Tibial artery (tissue), 4 donors: ENCODE measurements at regions not wholly inside any gene's neighbourhood (a gene's known extent, or its start where the extent isn't known, plus 50 kb on each side); places are given as distances from the start of the nearest gene placed in this dataset.

Source experiments
- DNase-seq, 2 donors: peaks; one replicate each; pipeline ENCODE4 v3.0.0-alpha.2; 2019
- H3K27ac ChIP-seq, 2 donors: fragments of 200-600 bp; sonication (generic) in 1 of 2; 1 replicate in 1 of 2; 2 replicates in 1 of 2; pipeline ENCODE4 v1.5.1; 2018 to 2019; ENCODE audit warnings: mild to moderate bottlenecking in 1 of 2
- H3K27me3 ChIP-seq, 2 donors: fragments of 200-600 bp; sonication (generic) in 1 of 2; one replicate each; pipeline versions ENCODE4 v1.5.1 to v1.6.0; 2016 to 2019
- H3K36me3 ChIP-seq, 3 donors: fragments of 200-600 bp; sonication (generic) in 2 of 3; one replicate each; pipeline ENCODE4 v1.5.1; 2016 to 2019; ENCODE audit warnings: mild to moderate bottlenecking in 2 of 3
- H3K4me1 ChIP-seq, 4 donors: fragments of 200-600 bp; sonication (generic) in 2 of 4; 1 replicate in 3 of 4; 2 replicates in 1 of 4; pipeline ENCODE4 v1.5.1; 2016 to 2019
- H3K4me3 ChIP-seq, 2 donors: fragments of 200-600 bp; sonication (generic) in 1 of 2; 1 replicate in 1 of 2; 2 replicates in 1 of 2; pipeline ENCODE4 v1.5.1; 2018 to 2019; ENCODE audit warnings: mild to moderate bottlenecking in 2 of 2
- H3K9me3 ChIP-seq, 3 donors: fragments of 200-600 bp; sonication (generic) in 1 of 3; one replicate each; pipeline ENCODE4 v1.5.1; 2016 to 2019
- CTCF ChIP-seq, 2 experiments: fragments of 200-600 bp in 1 of 2; fragments of 450-650 bp in 1 of 2; IDR thresholded peaks; one replicate each; pipeline ENCODE4 v1.5.1; 2017 to 2019; ENCODE audit warnings: antibody characterized with exemption in 2 of 2, mild to moderate bottlenecking in 1 of 2, moderate library complexity in 1 of 2
- intact Hi-C: fragments of 100-400 bp; cut with DNase I; formaldehyde crosslinking; loops from one replicate; pipeline ENCODE4 v1.15.0; 2023; ENCODE audit warnings: low total_unique reads

- no peaks in the 10 kb centered on the region for H3K9me3 ChIP-seq
- TF ChIP-seq CTCF (IDR thresholded peaks at IDR 0.05): no peak
- H3K4me3 ChIP-seq: no peak overlapping the region
- DNase-seq: no peak
- no peaks in the 10 kb centered on the region for H3K27me3 ChIP-seq
- no peak overlapping the region for H3K27ac ChIP-seq
- no peaks in the 10 kb centered on the region for H3K36me3 ChIP-seq
- peaks cover 0 to 4% (median 0%) of the 10 kb centered on the region in 4 donors for H3K4me1 ChIP-seq
- intact Hi-C loops: no loop called here
These were observed 72.1 kb downstream of the DISP1 start for GRCh38 chr1:222886878-222887351.

GRCh38 chr1:222889440-222889839 is 74.6 kb downstream of the DISP1 start:
- no peak for TF ChIP-seq CTCF (IDR thresholded peaks at IDR 0.05)
- Histone ChIP-seq H3K27me3 (no peaks in the 10 kb centered on the region), H3K36me3 (no peaks in the 10 kb centered on the region), H3K9me3 (no peaks in the 10 kb centered on the region), H3K4me3 (no peak overlapping the region), H3K27ac (no peak overlapping the region), H3K4me1 (peaks cover 0 to 5% (median 2%) of the 10 kb centered on the region in 4 donors)
- intact Hi-C loops: no loop called here
- no peak for DNase-seq

GRCh38 chr1:222890716-222891115 is 75.9 kb downstream of the DISP1 start:
- no peak overlapping the region for H3K4me3 ChIP-seq
- intact Hi-C loops: no loop called here
- TF ChIP-seq CTCF (IDR thresholded peaks at IDR 0.05): no peak
- no peaks in the 10 kb centered on the region for H3K27me3 ChIP-seq
- no peak for DNase-seq
- peaks cover 0 to 5% (median 2%) of the 10 kb centered on the region in 4 donors for H3K4me1 ChIP-seq
- no peaks in the 10 kb centered on the region for H3K36me3 ChIP-seq
- H3K9me3 ChIP-seq: no peaks in the 10 kb centered on the region
- H3K27ac ChIP-seq: no peak overlapping the region

GRCh38 chr1:222891578-222891977 is 76.7 kb downstream of the DISP1 start:
- no peak for DNase-seq
- Histone ChIP-seq H3K27me3 (no peaks in the 10 kb centered on the region), H3K4me1 (peaks cover 0 to 10% (median 2%) of the 10 kb centered on the region in 4 donors), H3K9me3 (no peaks in the 10 kb centered on the region), H3K36me3 (no peaks in the 10 kb centered on the region), H3K4me3 (no peak overlapping the region), H3K27ac (no peak overlapping the region)
- intact Hi-C loops: no loop called here
- no peak for TF ChIP-seq CTCF (IDR thresholded peaks at IDR 0.05)

- Histone ChIP-seq H3K36me3 (no peaks in the 10 kb centered on the region), H3K4me3 (no peak overlapping the region), H3K27ac (no peak overlapping the region), H3K9me3 (no peaks in the 10 kb centered on the region), H3K4me1 (peaks cover 0 to 17% (median 4%) of the 10 kb centered on the region in 4 donors), H3K27me3 (no peaks in the 10 kb centered on the region)
- no peak for TF ChIP-seq CTCF (IDR thresholded peaks at IDR 0.05)
- intact Hi-C loops: no loop called here
- DNase-seq: no peak
These were observed 77.4 kb downstream of the DISP1 start for GRCh38 chr1:222892137-222892769.
